Lower leg skin (tissue), 4 donors: ENCODE measurements at regions not wholly inside any gene's neighbourhood (a gene's known extent, or its start where the extent isn't known, plus 50 kb on each side); places are given as distances from the start of the nearest gene placed in this dataset.

Experiments used
- DNase-seq, 2 donors: peaks; one replicate each; pipeline ENCODE4 v3.0.0-alpha.2; 2019; ENCODE audit warnings: low spot score in 2 of 2
- H3K4me3 ChIP-seq: fragments of 200-600 bp; sonication (generic); 2 replicates; pipeline ENCODE4 v1.5.1; 2017; ENCODE audit warnings: mild to moderate bottlenecking, low read depth; ENCODE audit not compliant: poor library complexity, severe bottlenecking
- CTCF ChIP-seq, 3 donors: fragments of 450-650 bp; IDR thresholded peaks; one replicate each; pipeline ENCODE4 v1.5.1; 2016; ENCODE audit warnings: antibody characterized with exemption in 3 of 3, mild to moderate bottlenecking in 3 of 3, moderate library complexity in 2 of 3
- POLR2A ChIP-seq, 2 donors: fragments of 450-650 bp; IDR thresholded peaks; one replicate each; pipeline ENCODE4 v1.6.1; 2016 to 2017; ENCODE audit warnings: antibody characterized with exemption in 2 of 2, mild to moderate bottlenecking in 1 of 2, moderate library complexity in 1 of 2
- WGBS, 2 donors: methylation state at CpG; one replicate each; pipeline ENCODE4 v1.1.5; 2018; 5-methylcytosine and 5-hydroxymethylcytosine counted together
- intact Hi-C: fragments of 100-400 bp; cut with DNase I; formaldehyde crosslinking; loops from one replicate; pipeline ENCODE4 v1.15.0; 2023; ENCODE audit warnings: low total_unique reads

GRCh38 chr2:48249631-48250473 is 64.6 kb upstream of the FOXN2 start:
- intact Hi-C loops, result no loop called here
- WGBS, 2 donors, result 60 to 62% methylated on average over 5 of the region's 5 CpGs
- DNase-seq, result no peak
- TF ChIP-seq CTCF (IDR thresholded peaks at IDR 0.05), result no peak
- TF ChIP-seq POLR2A (IDR thresholded peaks at IDR 0.05), result no peak
- H3K4me3 ChIP-seq, result no peak overlapping the region

GRCh38 chr2:48250474-48250844 is 64.0 kb upstream of the FOXN2 start:
- 93% methylated on average over 4 of the region's 4 CpGs for WGBS, 2 donors
- TF ChIP-seq CTCF (IDR thresholded peaks at IDR 0.05), result no peak
- TF ChIP-seq POLR2A (IDR thresholded peaks at IDR 0.05), result no peak
- intact Hi-C loops, result no loop called here
- no peak for DNase-seq
- H3K4me3 ChIP-seq, result no peak overlapping the region

GRCh38 chr2:48250943-48251342 is 63.5 kb upstream of the FOXN2 start:
- WGBS, 2 donors, result 74 to 79% methylated on average over 3 of the region's 3 CpGs
- TF ChIP-seq CTCF (IDR thresholded peaks at IDR 0.05) (no peak), POLR2A (IDR thresholded peaks at IDR 0.05) (no peak)
- no peak for DNase-seq

GRCh38 chr2:48251437-48252148 is 62.9 kb upstream of the FOXN2 start:
- TF ChIP-seq POLR2A (IDR thresholded peaks at IDR 0.05) (no peak), CTCF (IDR thresholded peaks at IDR 0.05) (no peak)
- 70 to 90% methylated on average over 3 of the region's 3 CpGs for WGBS, 2 donors
- H3K4me3 ChIP-seq, result no peak overlapping the region
- DNase-seq, result no peak
- intact Hi-C loops, result no loop called here

More at GRCh38 chr2:48250943-48251342, 63.5 kb upstream of the FOXN2 start:
- H3K4me3 ChIP-seq, result no peak overlapping the region
- intact Hi-C loops, result no loop called here

GRCh38 chr2:48253301-48253700 is 61.2 kb upstream of the FOXN2 start:
- 94 to 100% methylated on average over 1 of the region's 1 CpG for WGBS, 2 donors
- no peak for DNase-seq
- intact Hi-C loops, result no loop called here
- TF ChIP-seq POLR2A (IDR thresholded peaks at IDR 0.05) (no peak), CTCF (IDR thresholded peaks at IDR 0.05) (no peak)
- H3K4me3 ChIP-seq, result no peak overlapping the region
